GM12864 (cell line): ENCODE measurements at regions not wholly inside any gene's neighbourhood (a gene's known extent, or its start where the extent isn't known, plus 50 kb on each side); places are given as distances from the start of the nearest gene placed in this dataset.
"Not testable (repeated sequence)": the region's sequence is repeated elsewhere in the genome, so short reads cannot be mapped to it uniquely, and the experiment has no call there.

Source experiments
- DNase-seq: peaks from one replicate; pipeline ENCODE4 v3.0.0-alpha.2; 2011; ENCODE audit warnings: low read depth
- H3K4me3 ChIP-seq: 2 replicates; pipeline ENCODE4 v1.5.1; 2011; ENCODE audit warnings: mild to moderate bottlenecking, low read depth, low read length, control low read depth
- CTCF ChIP-seq: IDR thresholded peaks from 2 replicates; pipeline ENCODE4 v1.5.1; 2011; ENCODE audit warnings: low read depth, mild to moderate bottlenecking, moderate library complexity, low read length, control low read depth, inconsistent platforms; ENCODE audit errors: missing control alignments

DNA sequence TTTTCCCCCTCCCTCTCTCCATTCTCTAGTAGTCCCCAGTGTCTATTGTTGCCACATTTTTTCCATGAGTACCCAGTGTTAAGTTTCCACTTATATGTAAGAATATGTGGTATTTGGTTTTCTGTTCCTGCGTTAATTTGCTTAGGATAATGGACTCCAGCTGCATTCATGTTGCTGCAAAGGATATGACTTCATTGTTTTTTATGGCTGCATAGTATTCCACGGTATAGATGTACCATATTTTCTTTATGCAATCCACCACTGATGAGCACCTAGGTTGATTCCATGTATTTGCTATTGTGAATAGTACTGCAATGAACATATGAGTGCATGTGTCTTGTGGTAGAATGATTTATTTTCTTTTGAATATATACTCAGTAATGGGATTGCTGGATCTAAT lies 77.4 kb upstream of the MEGF10 start:
- no peak overlapping the region for H3K4me3 ChIP-seq
- DNase-seq: no peak
- TF ChIP-seq CTCF: no peak

GRCh38 chr5:127216143-127216542 lies 74.5 kb upstream of the MEGF10 start:
- no peak for DNase-seq
- no peak for TF ChIP-seq CTCF

DNA sequence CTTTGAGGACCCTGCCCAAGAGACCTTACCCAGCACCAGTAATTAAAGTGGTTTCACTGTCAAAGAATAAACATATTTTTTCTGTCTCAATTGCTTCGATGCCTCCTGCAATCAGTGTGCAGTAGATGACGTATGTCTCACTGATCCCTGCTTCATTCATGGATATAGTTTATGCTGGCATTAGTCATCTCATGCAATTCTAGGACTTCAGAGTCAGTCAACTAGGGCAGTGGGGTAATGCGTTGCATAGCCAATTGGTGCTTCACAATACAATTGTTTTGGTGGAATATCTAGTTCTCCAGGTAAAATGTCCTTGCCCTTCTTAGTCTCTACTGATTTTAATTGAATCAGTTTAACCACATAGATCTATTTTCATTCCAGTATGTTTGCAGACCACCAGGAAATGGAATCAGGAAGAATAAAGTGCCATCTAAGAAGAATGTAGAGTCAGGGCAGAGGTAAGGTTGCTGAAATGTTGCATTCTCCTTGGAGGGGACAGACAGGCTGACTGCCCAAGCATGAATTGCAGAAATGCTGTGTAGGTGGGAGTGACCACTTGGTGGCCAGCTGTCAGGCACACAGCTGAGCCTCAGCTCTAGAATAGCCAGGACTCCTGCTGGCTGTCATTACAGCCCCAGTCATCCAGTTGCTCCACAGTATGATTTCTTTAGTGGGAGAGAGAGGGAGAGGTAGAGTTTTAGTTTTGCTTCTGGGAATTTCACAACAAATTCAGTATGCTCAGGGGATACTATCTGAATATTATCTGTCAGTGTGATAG lies 73.5 kb upstream of the MEGF10 start:
- no peak for DNase-seq
- no peak for TF ChIP-seq CTCF
- H3K4me3 ChIP-seq: no peak overlapping the region

More at GRCh38 chr5:127216143-127216542, 74.5 kb upstream of the MEGF10 start:
- H3K4me3 ChIP-seq: no peak overlapping the region

DNA sequence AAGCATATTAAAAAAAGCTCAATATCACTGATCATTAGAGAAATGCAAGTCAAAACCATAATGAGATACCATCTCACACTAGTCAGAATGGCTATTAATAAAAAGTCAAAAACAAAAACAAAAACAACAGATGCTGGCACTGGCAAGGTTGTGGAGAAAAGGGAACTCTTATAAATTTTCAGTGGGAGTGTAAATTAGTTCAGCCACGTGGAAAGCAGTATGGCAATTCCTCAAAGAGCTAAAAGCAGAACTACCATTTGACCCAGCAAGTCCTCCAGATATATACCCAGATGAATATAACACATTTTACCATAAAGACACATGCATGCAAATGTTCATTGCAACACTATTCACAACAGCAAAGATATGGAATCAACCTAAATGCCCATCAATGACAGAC lies 68.7 kb upstream of the MEGF10 start:
- DNase-seq, H3K4me3 ChIP-seq: not testable (repeated sequence)

- H3K4me3 ChIP-seq, DNase-seq: not testable (repeated sequence)
Observed at GRCh38 chr5:127222571-127223156, 67.9 kb upstream of the MEGF10 start.

DNA sequence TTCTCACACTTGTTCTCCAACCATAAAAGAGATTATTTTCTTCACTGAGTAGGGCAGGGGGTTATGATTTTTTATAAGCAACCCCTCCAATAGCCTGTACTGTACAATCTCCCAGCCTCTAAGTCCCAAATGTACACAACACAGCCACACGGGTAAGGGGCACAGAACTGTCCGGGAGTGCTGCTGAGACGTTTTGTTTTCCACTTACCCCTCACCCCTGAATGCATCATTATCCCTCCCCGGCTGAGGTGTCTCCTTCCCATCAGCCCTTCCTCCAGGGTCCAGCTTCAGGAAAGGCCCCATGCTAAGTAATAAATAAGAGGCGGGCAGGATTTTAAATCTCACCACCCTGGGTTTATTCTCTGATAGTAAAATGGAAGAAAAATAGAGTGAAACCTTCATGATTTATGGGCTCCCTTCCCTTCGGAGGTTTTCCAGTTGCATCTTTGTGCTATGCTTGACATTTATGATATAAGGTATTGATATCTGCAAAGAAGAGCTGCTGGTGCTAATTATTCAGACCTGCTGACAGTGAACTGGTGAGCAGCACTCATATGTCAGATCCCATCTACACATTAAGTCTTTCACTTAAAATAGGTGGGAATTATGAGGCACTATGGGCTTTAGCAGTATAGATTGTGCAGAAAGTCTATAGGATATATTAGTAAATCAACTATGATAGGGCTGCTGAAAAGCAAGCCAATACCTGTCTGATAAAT lies 67.2 kb upstream of the MEGF10 start:
- no peak overlapping the region for H3K4me3 ChIP-seq
- DNase-seq: no peak
- TF ChIP-seq CTCF: no peak

DNA sequence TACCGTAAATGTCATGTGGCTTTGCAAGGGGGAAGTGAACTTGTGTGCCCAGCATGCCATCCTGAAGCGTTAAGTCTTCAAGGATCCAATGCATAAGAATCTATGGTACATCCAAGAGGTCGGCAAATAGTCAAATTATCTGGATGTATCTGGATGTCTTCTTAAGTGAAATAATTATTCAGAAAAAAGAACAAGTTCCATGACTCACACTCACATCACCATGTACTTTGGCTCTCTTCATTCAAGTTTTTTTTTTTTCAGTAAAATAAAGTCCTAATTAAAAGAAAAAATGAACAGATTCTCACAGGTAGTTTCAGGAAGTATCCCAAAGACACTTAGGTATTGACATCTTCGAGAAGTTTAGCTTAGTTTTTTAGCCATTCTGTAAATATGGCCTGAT lies 62.7 kb upstream of the MEGF10 start:
- no peak overlapping the region for H3K4me3 ChIP-seq
- TF ChIP-seq CTCF: no peak
- DNase-seq: no peak
